ENCODE measurements at regions not wholly inside any gene's neighbourhood (a gene's known extent, or its start where the extent isn't known, plus 50 kb on each side); places are given as distances from the start of the nearest gene placed in this dataset.

DNA sequence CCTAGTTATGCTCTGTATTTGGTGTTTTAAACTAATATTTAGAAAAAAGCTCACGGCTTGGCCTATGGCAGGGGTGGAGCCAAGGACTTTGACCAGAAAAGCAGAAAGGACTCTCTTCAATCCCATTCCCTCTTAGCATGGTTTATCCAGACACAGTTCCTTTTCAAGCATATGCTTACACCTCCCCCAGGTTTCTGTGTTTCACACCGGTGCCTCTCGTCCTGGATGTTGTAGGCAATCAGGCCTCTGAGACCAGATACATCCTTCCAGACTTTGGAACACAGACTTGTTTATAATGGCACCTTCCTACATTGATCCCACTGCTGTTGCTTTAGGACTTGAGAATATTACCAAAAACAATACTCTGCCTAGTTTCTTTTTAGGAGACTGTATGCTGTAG, 440.5 kb upstream of the ARPP21 start:
- DNase-seq (ENCODE audit: low read depth) = no peak
- TF ChIP-seq CTCF (conservative IDR thresholded peaks at IDR 0.05; ENCODE audit: low read depth, low read length) = no peak
- H3K4me3 ChIP-seq (ENCODE audit: low read length) = no peak overlapping the region

DNA sequence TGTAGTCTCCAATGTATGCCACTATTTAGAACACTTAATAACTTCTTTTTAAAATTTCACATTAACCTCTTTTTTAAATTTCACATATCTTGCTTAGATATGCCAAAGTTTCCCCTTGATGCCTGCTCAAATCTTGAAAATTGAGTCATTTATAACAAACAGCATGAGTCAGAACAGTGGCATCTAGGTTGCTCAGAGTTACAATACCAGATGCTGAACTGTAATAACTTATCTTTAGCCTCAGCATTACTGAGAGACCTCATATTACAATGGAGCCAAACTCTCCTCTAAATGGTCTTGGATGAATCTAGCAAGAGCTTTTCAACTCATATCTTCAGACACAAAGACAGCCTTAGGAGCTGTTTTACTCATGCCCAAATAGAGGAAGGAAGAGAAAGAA, 439.3 kb upstream of the ARPP21 start:
- no peak overlapping the region for H3K4me3 ChIP-seq (ENCODE audit: low read length)
- peak; percentile 80 for DNase-seq (ENCODE audit: low read depth)
- TF ChIP-seq CTCF (conservative IDR thresholded peaks at IDR 0.05; ENCODE audit: low read depth, low read length) = no peak

DNA sequence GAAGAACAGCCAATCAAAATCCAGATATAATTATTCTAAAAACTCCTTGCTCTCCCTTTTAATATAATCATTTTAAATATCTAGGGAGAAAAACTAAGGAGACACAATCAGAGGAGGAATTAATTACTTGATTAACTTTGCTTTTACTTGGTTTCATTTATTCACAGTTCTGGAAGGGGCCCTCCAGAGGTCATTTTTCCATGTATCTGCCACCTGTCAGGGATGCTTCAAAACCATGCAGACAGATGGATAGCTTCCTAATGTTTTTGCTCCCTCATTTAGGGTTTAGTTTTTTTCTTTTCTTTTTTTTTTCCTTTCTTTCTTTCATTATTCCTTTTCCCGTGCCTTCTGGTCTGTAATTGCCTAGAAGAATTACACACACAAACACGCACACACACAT, 438.1 kb upstream of the ARPP21 start:
- TF ChIP-seq CTCF (conservative IDR thresholded peaks at IDR 0.05; ENCODE audit: low read depth, low read length) = no peak
- no peak for DNase-seq (ENCODE audit: low read depth)
- no peak overlapping the region for H3K4me3 ChIP-seq (ENCODE audit: low read length)

DNA sequence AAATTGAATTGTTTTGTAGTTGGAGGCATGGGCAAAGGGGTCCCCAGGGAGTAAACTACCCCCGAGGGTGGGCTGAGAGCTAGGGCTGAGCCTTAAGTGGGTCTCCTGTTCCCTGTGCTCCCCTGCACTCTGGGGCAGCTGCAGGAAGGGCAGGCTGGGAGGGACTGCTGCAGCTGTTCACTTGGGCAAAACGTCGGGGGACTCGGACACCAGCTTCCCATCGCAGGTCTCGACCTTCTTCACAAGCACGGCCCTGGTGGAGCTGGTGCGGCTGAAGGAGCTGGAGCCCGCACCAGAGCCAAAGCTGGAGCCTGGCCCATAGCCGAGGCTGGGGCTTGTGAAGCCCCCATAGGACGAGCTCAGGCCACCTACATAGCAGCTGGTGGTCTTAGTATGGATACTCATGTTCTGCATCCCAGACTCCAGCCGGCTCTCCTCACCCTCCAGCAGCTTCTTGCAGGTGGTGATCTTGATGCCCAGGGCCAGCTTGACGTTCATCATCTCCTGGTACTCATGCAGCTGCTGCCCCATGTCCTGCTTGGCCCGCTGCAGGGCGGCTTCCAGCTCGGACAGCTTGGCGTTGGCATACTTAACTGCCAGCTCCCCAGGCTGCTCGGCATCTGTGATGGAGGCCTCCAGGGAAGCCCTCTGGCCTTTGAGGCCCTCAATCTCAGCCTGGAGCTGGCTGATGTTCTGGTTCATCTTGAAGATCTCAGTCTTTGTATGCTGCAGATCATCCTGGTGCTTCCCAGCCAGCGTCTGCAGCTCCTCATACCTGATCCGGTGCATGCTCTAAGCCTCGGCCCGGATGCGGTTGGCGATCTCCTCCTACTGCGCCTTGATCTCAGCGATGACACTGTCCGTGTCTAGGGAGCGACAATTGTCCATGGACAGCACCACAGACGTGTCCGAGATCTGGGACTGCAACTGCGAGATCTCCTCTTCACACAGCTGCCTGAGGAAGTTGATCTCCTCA, 423.5 kb upstream of the ARPP21 start:
- H3K4me3 ChIP-seq (ENCODE audit: low read length) = no peak overlapping the region
- DNase-seq (ENCODE audit: low read depth) = no peak
- TF ChIP-seq CTCF (conservative IDR thresholded peaks at IDR 0.05; ENCODE audit: low read depth, low read length) = no peak

DNA sequence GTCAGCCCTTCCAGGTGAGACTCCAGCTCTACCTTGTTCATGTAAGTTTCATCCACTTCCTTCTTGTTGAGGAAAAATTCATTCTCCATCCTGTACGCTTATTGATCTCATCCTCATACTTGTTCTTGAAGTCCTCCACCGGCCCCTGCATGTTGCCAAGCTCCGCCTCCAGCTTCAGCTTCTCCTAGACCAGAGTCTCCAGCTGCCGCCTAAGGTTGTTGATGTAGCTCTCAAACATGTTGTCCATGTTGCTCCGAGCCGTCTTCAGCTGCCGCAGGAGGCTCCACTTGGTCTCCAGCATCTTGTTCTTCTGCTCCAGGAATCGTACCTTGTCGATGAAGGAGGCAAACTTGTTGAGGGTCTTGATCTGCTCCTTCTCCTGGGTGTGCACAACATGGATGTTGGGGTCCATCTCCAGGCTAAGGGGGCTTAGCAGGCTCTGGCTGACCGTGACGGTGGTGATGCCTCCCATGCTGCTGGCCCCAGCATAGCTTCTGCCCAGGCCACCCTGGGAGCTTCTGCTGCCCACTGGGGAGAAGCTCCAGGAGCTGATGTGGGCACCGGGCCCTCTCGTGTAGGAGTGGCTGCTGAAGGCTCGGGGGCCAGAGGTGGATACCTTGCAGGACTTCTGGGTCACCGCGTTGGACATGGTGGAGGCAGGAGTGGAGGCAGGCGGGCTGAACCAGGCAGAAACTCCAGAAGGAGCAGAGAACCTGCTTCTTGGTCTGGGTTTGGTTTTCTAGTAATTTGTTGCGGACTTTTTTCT, 422.6 kb upstream of the ARPP21 start:
- DNase-seq (ENCODE audit: low read depth) = no peak
- no peak for TF ChIP-seq CTCF (conservative IDR thresholded peaks at IDR 0.05; ENCODE audit: low read depth, low read length)
- H3K4me3 ChIP-seq (ENCODE audit: low read length) = no peak overlapping the region

DNA sequence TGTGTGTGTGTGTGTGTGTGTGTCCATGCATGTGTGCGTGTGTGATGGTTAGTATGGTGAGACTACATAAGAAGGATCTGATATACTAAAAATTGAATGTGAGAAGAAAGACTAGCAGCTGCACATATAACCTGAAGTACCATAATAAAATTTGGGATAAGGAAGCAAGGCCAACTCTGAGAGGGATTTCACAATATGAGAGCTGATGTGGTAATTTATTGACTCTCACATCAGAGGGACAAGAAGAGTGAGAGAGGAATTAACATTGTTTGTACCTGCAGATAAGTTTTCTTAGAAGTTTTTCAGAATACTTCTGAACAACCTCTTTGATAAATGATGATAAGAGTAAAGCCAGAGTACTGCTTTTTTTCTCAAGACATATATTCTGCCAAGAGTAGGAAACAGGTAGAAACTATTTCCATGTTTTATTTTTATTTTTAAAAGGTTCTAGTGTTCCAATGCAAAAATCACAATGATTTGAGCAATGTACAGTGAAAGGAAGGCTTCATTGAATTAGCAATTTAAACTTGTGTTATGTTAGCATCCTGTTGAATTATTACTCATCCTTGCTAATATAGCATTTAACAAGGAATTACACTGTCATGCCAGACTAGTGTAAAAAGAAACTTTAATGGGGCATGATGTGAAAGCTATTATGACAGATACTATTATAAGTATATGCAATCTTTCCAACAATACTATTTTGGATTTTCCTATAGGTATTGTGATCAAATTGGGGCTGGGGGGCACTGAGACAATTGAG, 415.5 kb upstream of the ARPP21 start:
- no peak for TF ChIP-seq CTCF (conservative IDR thresholded peaks at IDR 0.05; ENCODE audit: low read depth, low read length)
- DNase-seq (ENCODE audit: low read depth) = no peak
- H3K4me3 ChIP-seq (ENCODE audit: low read length) = no peak overlapping the region

Measured in retinal pigment epithelial cell (primary cell).